ENCODE measurements at regions not wholly inside any gene's neighbourhood (a gene's known extent, or its start where the extent isn't known, plus 50 kb on each side); places are given as distances from the start of the nearest gene placed in this dataset.
A peak's percentile ranks its signal among the peaks of the same experiment; 100 is the strongest.

- no peak overlapping the region for H3K4me3 ChIP-seq (ENCODE audit: low read length)
- DNase-seq (ENCODE audit: low read depth) = no peak
- TF ChIP-seq CTCF (IDR thresholded peaks at IDR 0.05; ENCODE audit: insufficient read depth, low read depth, low read length, missing control alignments) = no peak
These were observed 313.5 kb downstream of the AGTPBP1 start for GRCh38 chr9:85428230-85428629.

GRCh38 chr9:85427772-85428171 is 314.0 kb downstream of the AGTPBP1 start:
- no peak for DNase-seq (ENCODE audit: low read depth)
- TF ChIP-seq CTCF (IDR thresholded peaks at IDR 0.05; ENCODE audit: insufficient read depth, low read depth, low read length, missing control alignments) = no peak
- no peak overlapping the region for H3K4me3 ChIP-seq (ENCODE audit: low read length)

GRCh38 chr9:85425153-85425611 is 316.6 kb downstream of the AGTPBP1 start:
- DNase-seq (ENCODE audit: low read depth) = peak; percentile 64
- no peak overlapping the region for H3K4me3 ChIP-seq (ENCODE audit: low read length)
- peak; percentile 59 for TF ChIP-seq CTCF (IDR thresholded peaks at IDR 0.05; ENCODE audit: insufficient read depth, low read depth, low read length, missing control alignments)

- no peak overlapping the region for H3K4me3 ChIP-seq (ENCODE audit: low read length)
These were observed 318.3 kb downstream of the AGTPBP1 start for GRCh38 chr9:85423422-85423821.

GRCh38 chr9:85421641-85422040 is 320.1 kb downstream of the AGTPBP1 start:
- DNase-seq (ENCODE audit: low read depth) = no peak
- no peak for TF ChIP-seq CTCF (IDR thresholded peaks at IDR 0.05; ENCODE audit: insufficient read depth, low read depth, low read length, missing control alignments)
- no peak overlapping the region for H3K4me3 ChIP-seq (ENCODE audit: low read length)

More at GRCh38 chr9:85423422-85423821, 318.3 kb downstream of the AGTPBP1 start:
- TF ChIP-seq CTCF (IDR thresholded peaks at IDR 0.05; ENCODE audit: insufficient read depth, low read depth, low read length, missing control alignments) = no peak
- DNase-seq (ENCODE audit: low read depth) = no peak

- TF ChIP-seq CTCF (IDR thresholded peaks at IDR 0.05; ENCODE audit: insufficient read depth, low read depth, low read length, missing control alignments) = no peak
- DNase-seq (ENCODE audit: low read depth) = no peak
These were observed 321.0 kb downstream of the AGTPBP1 start for GRCh38 chr9:85420750-85421149.

GRCh38 chr9:85417674-85418073 is 324.1 kb downstream of the AGTPBP1 start:
- H3K4me3 ChIP-seq (ENCODE audit: low read length) = no peak overlapping the region
- DNase-seq (ENCODE audit: low read depth) = no peak
- TF ChIP-seq CTCF (IDR thresholded peaks at IDR 0.05; ENCODE audit: insufficient read depth, low read depth, low read length, missing control alignments) = no peak

More at GRCh38 chr9:85420750-85421149, 321.0 kb downstream of the AGTPBP1 start:
- no peak overlapping the region for H3K4me3 ChIP-seq (ENCODE audit: low read length)

All from epithelial cell of esophagus (primary cell).